ENCODE measurements at regions not wholly inside any gene's neighbourhood (a gene's known extent, or its start where the extent isn't known, plus 50 kb on each side); places are given as distances from the start of the nearest gene placed in this dataset.

- no peak for DNase-seq (ENCODE audit: extremely low read depth in 1 of 2, low read depth in 1 of 2)
Observed at GRCh38 chr6:16871047-16871446, 109.8 kb upstream of the ATXN1 start.

GRCh38 chr6:16868968-16869367 is 107.7 kb upstream of the ATXN1 start:
- no peak for DNase-seq (ENCODE audit: extremely low read depth in 1 of 2, low read depth in 1 of 2)

GRCh38 chr6:16857969-16858592 is 96.8 kb upstream of the ATXN1 start:
- no peak for DNase-seq (ENCODE audit: extremely low read depth in 1 of 2, low read depth in 1 of 2)

GRCh38 chr6:16855460-16855859 is 94.2 kb upstream of the ATXN1 start:
- no peak for DNase-seq (ENCODE audit: extremely low read depth in 1 of 2, low read depth in 1 of 2)

GRCh38 chr6:16854986-16855385 is 93.7 kb upstream of the ATXN1 start:
- DNase-seq (ENCODE audit: extremely low read depth in 1 of 2, low read depth in 1 of 2) = no peak

GRCh38 chr6:16852671-16853070 is 91.4 kb upstream of the ATXN1 start:
- no peak for DNase-seq (ENCODE audit: extremely low read depth in 1 of 2, low read depth in 1 of 2)

- DNase-seq (ENCODE audit: extremely low read depth in 1 of 2, low read depth in 1 of 2) = no peak
Observed at GRCh38 chr6:16851758-16852157, 90.5 kb upstream of the ATXN1 start.

- DNase-seq (ENCODE audit: extremely low read depth in 1 of 2, low read depth in 1 of 2) = no peak
Observed at GRCh38 chr6:16851044-16851540, 89.8 kb upstream of the ATXN1 start.

- DNase-seq (ENCODE audit: extremely low read depth in 1 of 2, low read depth in 1 of 2) = no peak
Observed at GRCh38 chr6:16850681-16851026, 89.4 kb upstream of the ATXN1 start.

GRCh38 chr6:16849988-16850680 is 88.9 kb upstream of the ATXN1 start:
- no peak for DNase-seq (ENCODE audit: extremely low read depth in 1 of 2, low read depth in 1 of 2)

GRCh38 chr6:16849280-16849987 is 88.2 kb upstream of the ATXN1 start:
- no peak for DNase-seq (ENCODE audit: extremely low read depth in 1 of 2, low read depth in 1 of 2)

- DNase-seq (ENCODE audit: extremely low read depth in 1 of 2, low read depth in 1 of 2) = no peak
Observed at GRCh38 chr6:16846399-16846778, 85.1 kb upstream of the ATXN1 start.

- DNase-seq (ENCODE audit: extremely low read depth in 1 of 2, low read depth in 1 of 2) = no peak
Observed at GRCh38 chr6:16844183-16844582, 82.9 kb upstream of the ATXN1 start.

GRCh38 chr6:16842676-16843075 is 81.4 kb upstream of the ATXN1 start:
- DNase-seq (ENCODE audit: extremely low read depth in 1 of 2, low read depth in 1 of 2) = no peak

GRCh38 chr6:16841241-16841640 is 80.0 kb upstream of the ATXN1 start:
- DNase-seq (ENCODE audit: extremely low read depth in 1 of 2, low read depth in 1 of 2) = no peak

- DNase-seq (ENCODE audit: extremely low read depth in 1 of 2, low read depth in 1 of 2) = no peak
Observed at GRCh38 chr6:16840725-16841124, 79.5 kb upstream of the ATXN1 start.

- no peak for DNase-seq (ENCODE audit: extremely low read depth in 1 of 2, low read depth in 1 of 2)
Observed at GRCh38 chr6:16840291-16840690, 79.0 kb upstream of the ATXN1 start.

- no peak for DNase-seq (ENCODE audit: extremely low read depth in 1 of 2, low read depth in 1 of 2)
Observed at GRCh38 chr6:16839631-16840179, 78.4 kb upstream of the ATXN1 start.

- DNase-seq (ENCODE audit: extremely low read depth in 1 of 2, low read depth in 1 of 2) = no peak
Observed at GRCh38 chr6:16837217-16837972, 76.1 kb upstream of the ATXN1 start.

GRCh38 chr6:16836144-16836981 is 75.1 kb upstream of the ATXN1 start:
- DNase-seq (ENCODE audit: extremely low read depth in 1 of 2, low read depth in 1 of 2) = no peak

Measured in activated CD8-positive, alpha-beta memory T cell treated with anti-CD3 and anti-CD28 coated beads for 1 hour (primary cell).